Dermis microvascular lymphatic vessel endothelial cell (primary cell): ENCODE measurements at regions not wholly inside any gene's neighbourhood (a gene's known extent, or its start where the extent isn't known, plus 50 kb on each side); places are given as distances from the start of the nearest gene placed in this dataset.
"Not testable (repeated sequence)": the region's sequence is repeated elsewhere in the genome, so short reads cannot be mapped to it uniquely, and the experiment has no call there.

ENCODE experiments used
- DNase-seq, 2 donors: peaks; one replicate each; pipeline versions ENCODE4 v3.0.0 to v3.0.0-alpha.2; 2010; ENCODE audit warnings: low read depth in 2 of 2

DNA sequence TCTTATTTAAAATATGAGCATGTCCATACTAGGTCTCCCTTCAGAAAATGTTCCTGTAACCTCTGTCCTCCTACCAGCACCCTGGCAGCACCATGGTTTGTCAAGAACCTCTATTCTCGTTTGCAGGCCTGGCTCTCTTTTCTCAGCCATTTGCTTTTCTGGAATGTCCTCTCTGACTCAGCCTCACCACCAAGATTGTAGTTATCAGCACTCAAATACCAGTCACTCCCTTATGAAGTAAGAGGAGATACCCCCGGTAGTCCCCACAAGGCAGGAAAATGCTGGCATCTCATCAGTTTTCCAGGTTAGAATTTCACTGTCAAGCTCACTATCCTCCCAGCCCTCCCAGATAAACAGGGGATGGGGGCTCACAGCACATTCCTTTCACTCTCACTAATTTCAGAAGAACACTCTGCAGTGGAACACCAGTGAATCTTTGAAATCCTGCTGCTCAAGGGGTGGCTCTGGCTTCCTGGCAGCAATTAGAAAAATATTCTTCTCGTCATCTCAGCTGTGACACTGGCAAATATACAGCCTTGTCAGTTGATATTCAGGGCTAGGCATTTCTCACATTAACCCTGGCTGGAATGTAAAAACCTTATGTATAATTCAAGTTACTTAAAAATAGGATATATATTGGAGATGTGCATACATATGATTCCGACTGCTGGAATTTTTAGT is 129.2 kb downstream of the TBX18 start:
- no peak for DNase-seq

DNA sequence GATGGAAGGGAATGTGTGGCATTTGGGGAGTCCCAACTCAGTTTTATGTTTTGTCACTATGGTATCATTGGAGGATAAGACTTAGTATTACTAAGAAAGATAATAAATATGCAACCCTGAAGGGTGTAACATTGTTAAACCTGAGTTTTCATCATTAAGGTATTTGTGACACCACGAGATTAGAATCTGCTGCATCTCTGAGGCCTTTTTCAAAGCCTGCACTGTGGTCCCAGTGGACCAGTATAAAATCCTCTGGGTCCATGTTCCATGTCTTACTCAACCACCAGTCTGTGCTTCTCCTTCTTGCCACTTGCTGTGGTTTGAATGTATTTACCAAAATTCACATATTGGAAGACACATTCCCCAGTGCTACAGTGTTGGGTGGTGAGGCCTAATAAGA is 130.6 kb downstream of the TBX18 start:
- DNase-seq, result no peak

DNA sequence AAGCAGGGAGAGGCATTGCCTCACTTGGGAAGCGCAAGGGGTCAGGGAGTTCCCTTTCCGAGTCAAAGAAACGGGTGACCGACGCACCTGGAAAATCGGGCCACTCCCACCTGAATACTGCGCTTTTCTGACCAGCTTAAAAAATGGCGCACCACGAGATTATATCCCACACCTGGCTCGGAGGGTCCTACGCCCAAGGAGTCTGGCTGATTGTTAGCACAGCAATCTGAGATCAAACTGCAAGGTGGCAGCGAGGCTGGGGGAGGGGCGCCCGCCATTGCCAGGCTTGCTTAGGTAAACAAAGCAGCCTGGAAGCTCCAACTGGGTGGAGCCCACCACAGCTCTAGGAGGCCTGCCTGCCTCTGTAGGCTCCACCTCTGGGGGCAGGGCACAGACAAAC is 137.9 kb downstream of the TBX18 start:
- not testable (repeated sequence) for DNase-seq

DNA sequence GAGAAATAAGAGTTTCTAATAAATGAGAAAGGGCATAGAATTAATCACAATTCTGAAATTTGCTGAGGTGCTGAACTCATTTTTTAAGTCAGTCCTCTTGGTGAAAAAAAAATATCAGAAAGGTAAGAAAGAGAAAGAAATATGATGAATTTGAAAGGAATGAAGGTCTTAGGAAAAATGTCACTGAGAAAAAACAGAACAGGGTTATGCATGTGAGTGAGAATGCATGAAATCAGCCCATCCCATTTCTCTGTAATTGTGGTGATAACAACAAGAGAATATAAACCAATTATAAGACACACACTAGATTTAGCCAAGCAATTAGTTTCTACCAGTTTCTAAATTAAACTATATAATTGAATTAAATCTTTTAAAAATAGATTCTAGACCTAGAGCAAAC is 138.9 kb downstream of the TBX18 start:
- DNase-seq, result no peak

DNA sequence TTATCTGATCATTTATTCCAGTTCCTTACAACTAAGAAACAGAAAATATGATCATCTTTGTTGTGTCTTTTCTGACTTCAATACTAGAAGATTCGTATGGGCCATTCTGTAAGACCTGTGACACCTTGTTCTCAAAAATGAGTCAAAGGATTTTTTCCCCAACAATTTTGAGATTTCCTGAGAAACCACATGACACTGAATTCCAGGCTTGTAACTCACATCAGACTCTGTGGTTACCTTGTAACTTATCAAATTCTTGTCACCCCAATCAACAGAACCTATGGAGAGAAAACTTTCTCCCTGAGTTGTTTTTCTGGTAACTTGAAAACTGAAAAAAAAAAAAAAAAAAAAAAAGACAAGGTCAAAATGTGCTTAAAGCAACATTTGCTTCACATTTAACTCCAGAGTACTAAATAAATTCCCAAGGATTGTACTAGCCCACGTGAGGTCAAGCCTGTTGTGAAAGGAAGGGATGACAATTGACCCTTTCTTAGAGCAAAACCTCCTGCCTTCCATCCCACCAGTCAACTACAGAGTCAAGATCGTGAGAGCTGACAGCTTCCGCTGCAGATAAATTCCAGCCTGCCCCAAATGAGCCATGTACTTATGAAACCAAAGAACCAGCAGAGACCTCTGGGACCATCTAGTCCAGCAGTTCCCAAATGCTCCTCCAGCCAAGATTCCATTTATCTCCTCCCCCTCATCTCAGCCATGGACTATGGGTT is 140.3 kb downstream of the TBX18 start:
- peak in 1 of 2 donors; percentile 35 for DNase-seq

DNA sequence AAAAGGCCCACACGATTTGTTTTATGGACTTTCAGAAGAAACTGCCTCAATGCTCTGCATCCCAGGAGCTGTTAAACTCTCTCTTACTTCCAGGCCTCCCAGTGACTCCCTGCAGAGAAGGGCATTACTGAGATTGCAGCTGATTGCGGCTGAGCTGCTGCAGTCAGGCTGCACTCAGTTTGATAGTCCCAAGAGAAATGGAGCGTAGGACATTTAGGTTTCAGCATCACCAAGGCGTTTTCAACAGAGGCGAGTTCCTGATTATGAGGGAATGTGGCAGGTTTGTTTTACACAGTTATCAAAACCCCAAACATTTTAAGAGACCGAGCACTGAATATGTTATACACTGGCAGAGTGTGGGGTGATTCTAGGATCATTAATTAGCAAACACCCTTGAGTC is 145.6 kb downstream of the TBX18 start:
- DNase-seq, result peak in 1 of 2 donors; percentile 47

DNA sequence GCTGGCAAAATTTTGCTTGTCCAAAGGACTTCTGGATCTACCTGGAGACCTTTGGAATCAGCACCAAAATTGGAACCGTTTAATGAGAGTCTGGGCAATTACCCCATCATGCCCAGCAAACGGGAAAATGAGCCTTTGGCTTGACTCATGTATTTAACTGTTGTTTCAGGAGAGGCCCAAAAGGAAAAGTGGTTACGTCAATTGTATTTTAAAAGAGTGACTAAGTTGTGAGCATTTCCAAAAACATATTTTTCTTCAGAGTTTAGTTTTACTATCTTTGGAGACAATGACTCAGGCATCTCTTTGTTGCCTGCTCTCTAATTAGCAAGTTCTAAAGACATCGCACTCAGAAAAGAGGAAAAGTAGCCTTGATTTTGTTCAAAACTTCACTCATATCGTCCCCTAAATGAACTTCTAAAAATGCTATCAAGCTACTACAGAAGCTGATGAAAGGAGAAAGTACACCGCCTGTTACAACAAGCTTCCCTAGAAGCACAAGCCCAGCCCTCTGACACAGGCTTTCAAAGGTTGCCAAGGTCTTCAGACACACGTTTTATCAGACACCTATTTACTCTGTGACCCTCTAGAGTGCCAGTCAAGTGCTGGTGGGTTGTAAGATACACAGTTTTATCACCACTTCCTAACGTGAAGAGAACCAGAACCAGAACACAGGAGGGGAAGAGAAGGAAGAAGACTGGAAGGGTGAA is 146.2 kb downstream of the TBX18 start:
- DNase-seq, result peak; percentile 72 to 88

DNA sequence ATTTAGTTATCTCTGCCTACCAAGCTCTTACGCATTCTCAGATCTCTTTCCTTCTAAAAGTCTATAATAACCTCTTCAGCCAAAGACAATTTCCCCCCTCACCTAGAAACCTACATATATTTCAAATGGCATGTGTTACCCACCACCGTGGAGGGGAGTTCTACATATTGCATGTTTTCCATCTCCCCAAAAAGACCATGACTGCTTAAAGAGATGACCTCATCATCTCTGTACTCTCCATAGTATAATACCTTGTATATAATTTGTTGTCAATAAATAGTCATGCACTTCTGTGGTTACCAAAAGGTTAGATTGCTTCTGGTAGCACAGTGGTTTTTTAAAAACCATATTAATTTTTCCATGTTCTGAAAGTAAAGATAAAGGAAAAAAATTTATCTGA is 148.4 kb downstream of the TBX18 start:
- DNase-seq, result no peak

DNA sequence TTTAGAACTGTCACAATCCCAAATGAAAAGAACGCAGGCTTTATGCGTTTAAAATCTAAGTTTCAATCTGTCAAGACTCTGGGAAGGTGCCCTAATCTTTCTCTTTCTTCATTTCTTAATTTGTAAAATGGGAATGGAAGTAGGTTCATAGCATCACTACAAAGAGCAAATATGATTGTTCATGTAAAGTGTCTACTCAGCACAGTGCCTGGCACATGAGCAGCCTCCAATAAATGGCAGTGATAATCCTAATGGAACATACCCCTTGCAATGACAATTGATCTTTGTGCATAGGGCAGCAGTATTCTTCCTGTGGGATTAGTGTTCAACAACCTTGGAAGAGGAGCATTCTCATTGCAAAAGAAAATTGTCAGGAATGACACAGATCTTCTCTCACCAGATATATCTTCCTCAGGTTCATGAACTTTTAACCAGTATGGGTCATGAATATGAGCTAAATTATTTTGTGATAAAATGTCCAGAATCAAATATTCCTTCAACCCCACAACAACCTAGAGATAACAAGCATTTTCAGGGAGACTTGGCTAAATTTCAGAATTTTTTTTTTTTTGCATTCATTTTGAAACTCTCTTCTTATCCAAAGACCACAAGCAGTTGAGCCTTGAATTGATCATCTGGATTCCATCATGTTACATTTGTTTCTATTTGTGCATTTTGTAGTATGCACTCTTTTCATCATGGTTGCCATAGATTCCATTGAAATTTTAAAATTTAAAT is 149.1 kb downstream of the TBX18 start:
- DNase-seq, result no peak

DNA sequence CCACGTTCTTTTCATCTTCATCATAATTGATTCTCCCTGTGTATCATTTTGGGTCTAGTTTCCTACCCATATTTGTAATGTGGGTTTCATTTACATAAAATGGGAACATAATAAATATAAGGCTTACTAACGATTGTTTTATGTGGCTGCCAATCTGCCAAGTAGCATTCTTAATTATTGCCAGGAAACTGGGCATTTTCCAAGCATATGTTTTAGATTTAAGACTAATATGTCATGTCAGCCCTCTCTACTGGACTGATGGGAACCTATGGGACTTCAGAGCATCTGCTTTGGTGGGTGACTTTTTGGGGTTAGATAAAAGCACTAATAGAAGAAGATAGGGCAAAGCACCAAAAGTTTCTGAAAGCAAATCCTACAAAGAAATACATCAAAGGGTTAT is 157.5 kb downstream of the TBX18 start:
- DNase-seq, result no peak

DNA sequence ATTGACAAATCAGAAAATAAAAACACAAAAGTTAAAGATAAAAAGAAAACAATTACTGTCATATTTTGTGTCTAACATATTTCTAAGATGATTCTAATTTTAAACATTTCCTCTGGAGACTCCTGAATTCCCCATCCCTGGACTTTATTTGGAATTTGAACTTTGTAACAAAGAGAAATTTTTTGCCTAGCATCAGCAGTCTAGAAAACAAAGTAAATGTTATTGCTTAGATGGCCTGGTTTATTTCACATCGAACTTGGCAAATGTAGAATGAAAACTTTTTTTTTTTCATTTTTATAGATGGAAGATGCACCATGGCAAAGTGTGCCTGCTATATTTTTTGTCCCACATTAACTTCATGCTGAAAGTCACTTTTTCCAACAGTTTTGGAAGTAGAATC is 159.1 kb downstream of the TBX18 start:
- DNase-seq, result no peak

DNA sequence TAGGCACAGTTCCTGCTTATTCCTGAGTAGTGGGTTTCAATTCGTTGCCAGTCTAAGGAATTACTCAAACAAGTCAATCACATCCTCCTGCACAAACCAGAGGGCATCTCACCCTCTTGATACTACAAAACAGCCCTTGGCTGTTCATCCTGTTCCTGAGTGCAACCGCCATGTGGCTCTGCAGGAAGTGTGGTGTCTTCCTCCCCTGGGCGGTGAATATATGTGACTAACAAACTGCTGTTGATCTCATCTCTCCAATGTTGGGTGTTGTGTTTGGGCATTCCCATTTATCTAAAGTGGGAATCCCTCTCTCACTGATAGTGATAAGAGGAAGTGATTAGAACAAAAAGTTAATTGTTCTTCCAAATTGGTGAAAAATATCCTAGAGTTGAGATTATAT is 163.0 kb downstream of the TBX18 start:
- DNase-seq, result peak in 1 of 2 donors; percentile 57

DNA sequence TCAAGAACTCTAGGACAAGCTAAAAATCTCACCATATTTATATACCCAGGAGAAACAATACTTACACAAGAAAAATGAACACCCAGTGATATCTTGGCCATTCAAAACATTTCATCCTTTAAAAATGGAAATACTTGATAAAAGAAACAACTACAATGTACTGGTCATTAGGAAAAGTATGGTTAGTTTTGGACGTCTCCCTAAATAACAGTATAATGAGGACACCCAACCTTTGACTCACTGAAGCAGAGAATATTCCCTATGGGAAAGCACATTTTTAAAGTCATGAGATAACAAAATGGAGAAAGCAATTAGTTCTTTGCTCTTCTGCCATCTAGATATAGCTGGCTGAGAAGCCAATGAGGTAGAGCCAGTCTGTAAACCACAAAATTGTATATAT is 164.4 kb downstream of the TBX18 start:
- DNase-seq, result no peak

DNA sequence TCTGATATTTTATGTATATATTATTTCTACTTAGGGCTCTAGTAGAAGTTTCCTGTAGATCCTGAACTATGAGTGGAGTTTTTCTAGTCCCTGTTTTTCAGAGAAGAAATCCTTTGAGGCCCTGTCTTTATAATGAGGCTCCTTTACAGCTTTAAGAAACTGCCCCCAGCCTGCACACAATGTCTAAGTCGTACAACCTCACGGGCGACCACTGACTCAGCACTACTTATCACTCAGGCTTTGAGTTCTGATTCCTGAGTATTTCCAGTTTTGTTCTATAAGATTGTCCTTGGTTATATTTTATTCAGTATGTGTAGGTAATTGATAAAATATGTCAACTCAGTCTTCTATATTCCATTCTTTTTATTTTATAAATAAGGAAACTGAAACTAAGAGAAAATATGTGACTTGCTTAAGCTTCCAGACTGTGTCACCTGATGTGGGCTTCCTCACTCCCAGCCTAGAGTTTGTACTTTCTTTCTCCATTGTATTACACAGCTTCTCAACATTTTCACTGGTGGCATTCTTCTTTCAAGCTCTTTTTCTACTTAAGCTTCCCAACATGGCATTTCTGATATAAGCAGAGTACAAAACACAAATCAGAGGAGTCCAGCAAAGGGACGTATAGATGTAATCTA is 167.0 kb downstream of the TBX18 start:
- no peak for DNase-seq

DNA sequence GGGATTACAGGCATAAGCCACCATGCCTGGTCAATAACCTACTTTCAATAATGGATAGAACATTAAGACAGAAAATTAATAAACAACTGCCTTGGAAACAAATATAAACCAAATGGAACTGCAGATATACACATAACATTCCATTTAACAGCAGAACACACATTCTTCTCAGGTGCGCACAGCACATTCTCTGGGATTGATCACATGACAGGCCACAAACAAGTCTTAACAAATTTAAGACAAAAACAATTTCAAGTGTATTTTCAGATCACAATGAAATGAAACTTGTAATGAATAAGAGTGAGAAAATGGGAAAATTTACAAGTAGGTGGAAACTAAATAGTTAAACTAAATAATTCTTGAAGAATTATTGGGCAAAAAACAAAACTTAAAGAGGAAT is 167.9 kb downstream of the TBX18 start:
- no peak for DNase-seq

DNA sequence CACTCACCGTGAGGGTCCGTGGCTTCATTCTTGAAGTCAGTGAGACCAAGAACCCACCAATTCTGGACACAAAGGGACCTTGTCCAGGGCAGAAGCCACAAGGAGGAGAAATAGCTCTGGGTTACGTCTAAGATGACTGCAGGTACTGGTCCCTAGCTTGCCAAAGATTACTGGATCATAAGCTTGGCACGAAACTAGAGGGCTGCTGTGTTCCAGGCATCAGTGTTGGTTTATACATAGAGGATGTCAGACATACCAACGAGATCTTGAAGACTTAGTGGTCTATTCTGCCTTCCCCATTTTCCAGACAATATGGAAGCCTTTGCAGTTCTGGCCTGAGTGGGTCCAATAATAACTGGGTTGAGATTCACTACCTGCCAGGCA is 175.7 kb downstream of the TBX18 start:
- DNase-seq, result no peak

DNA sequence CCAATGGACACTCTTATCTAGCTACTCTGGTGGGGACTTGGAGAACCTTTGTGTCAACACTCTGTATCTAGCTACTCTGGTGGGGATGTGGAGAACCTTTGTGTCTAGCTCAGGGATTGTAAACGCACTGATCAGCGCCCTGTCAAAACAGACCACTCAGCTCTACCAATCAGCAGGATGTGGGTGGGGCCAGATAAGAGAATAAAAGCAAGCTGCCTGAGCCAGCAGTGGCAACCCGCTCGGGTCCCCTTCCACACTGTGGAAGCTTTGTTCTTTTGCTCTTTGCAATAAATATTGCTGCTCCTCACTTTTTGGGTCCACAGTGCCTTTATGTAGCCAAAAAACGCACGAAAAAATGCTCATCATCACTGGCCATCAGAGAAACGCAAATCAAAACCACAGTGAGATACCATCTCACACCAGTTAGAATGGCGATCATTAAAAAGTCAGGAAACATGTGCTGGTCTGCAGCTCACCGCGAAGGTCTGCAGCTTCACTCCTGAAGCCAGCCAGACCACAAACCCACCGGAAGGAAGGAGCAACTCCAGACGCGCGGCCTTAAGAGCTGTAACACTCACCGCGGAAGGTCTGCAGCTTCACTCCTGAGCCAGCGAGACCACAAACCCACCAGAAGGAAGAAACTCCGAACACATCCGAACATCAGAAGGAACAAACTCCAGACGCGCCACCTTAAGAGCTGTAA is 176.3 kb downstream of the TBX18 start:
- not testable (repeated sequence) for DNase-seq

DNA sequence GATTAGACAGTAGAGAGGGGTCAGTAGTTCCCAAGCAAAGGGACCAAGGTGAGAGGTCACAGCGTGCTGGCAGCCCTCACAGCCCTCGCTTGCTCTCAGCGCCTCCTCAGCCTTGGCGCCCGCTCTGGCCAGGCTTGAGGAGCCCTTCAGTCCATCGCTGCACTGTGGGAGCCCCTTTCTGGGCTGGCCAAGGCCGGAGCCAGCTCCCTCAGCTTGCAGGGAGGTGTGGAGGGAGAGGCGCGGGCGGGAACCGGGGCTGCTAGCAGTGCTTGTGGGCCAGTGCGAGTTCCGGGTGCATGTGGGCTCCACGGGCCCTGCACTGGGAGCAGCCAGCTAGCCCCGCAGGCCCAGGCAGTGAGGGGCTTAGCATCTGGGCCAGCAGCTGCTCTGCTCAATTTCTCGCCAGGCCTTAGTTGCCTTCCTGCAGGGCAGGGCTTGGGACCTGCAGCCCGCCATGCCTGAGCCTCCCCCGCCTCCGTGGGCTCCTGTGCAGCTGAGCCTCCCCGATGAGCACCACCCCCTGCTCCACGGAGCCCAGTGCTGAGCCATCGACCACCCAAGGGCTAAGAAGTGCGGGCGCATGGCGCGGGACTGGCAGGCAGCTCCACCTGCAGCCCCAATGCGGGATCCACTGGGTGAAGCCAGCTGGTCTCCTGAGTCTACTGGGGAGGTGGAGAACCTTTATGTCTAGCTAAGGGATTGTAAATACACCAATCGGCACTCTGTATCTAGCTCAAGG is 177.0 kb downstream of the TBX18 start:
- DNase-seq, result not testable (repeated sequence)

DNA sequence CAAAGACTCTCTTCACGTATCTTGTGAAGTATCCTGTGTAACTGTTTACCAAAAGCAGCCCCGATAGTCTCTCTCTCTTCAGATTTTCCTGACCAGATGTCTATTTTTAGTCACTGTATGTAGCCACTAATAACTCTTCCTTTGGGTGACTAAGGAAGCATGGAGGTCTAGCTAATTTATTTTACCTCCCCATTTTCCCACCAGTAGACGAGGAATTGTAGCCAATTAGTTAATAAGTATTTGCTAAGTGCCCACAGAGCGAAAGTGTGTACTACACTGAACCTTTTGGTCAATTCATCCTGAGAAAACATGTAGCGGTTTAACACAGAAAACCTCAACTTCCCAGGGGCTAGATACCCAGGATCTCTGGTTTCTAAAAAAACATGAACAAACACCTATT is 180.6 kb downstream of the TBX18 start:
- peak in 1 of 2 donors; percentile 29 for DNase-seq

DNA sequence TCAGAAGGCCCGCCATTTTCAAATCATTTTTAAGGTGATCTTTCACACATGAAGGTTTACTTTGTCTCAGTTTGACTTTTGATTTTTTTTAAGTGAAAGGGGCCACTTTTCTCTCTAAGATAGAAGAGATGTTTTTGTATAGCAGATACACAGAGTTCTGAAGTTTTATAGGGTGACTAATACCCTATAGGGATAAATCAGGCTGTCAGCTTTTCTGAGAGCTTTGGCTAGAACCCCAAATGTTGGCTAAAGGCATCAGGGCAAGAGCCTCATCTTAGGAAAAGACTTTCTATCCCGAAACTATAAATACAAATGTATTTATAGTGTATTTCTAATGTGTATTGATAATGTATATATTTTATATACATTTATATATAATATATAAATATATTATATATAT is 181.4 kb downstream of the TBX18 start:
- no peak for DNase-seq
